A549 (cell line): ENCODE measurements at regions not wholly inside any gene's neighbourhood (a gene's known extent, or its start where the extent isn't known, plus 50 kb on each side); places are given as distances from the start of the nearest gene placed in this dataset.

ENCODE experiments used
- ATAC-seq, 2 experiments: fragments of 200-7000 bp in 1 of 2; fragments of >200 bp in 1 of 2; cut with Nextera tagmentation in 1 of 2; cut with Tn5 transposase in 1 of 2; 3 replicates each; pipeline versions ENCODE4 v1.8.0 to v1.9.1; 2018 to 2020; ENCODE audit warnings: mild to moderate bottlenecking in 1 of 2, moderate library complexity in 1 of 2
- CTCF ChIA-PET: fragments of 300-600 bp; sonication (Branson Sonifier 250); formaldehyde crosslinking; extraction: SDS; loops from one replicate; lab custom pipeline; 2021; ENCODE audit warnings: antibody characterized with exemption, inconsistent platforms; lab: Yijun Ruan, JAX
- POLR2A ChIA-PET: fragments of 350-600 bp; formaldehyde crosslinking; extraction: SDS; loops from one replicate; lab custom pipeline; 2021; ENCODE audit warnings: antibody characterized with exemption, inconsistent platforms; lab: Yijun Ruan, JAX
- DNase-seq, 2 experiments: peaks; one replicate each; pipeline versions ENCODE4 v3.0.0 to v3.0.0-alpha.2; 2011 to 2016; ENCODE audit warnings: low read depth in 1 of 2, low spot score in 1 of 2
- FAIRE-seq: peaks from 2 replicates; lab custom pipeline; 2011; peaks lifted over from hg19 to GRCh38; lab: Jason Lieb, UNC
- H3K27ac ChIP-seq, 2 experiments: fragments of >200 bp; sonication (Bioruptor Twin); formaldehyde crosslinking; 3 replicates each; pipeline ENCODE4 v1.5.1; 2016 to 2017
- H3K4me1 ChIP-seq: fragments of >200 bp; sonication (Bioruptor Twin); formaldehyde crosslinking; 3 replicates; pipeline ENCODE4 v1.6.1; 2016
- H3K4me2 ChIP-seq: fragments of >200 bp; sonication (Bioruptor Twin); formaldehyde crosslinking; 3 replicates; pipeline ENCODE4 v1.6.1; 2016
- H3K4me3 ChIP-seq: fragments of >200 bp; sonication (Bioruptor Twin); formaldehyde crosslinking; 3 replicates; pipeline ENCODE4 v1.5.1; 2016
- H3K9me3 ChIP-seq: fragments of >200 bp; sonication (Bioruptor Twin); formaldehyde crosslinking; 3 replicates; pipeline ENCODE4 v1.6.1; 2016
- BHLHE40 ChIP-seq: IDR thresholded peaks from 2 replicates; pipeline ENCODE4 v1.6.1; 2012; ENCODE audit warnings: low read depth, low read length, inconsistent platforms
- CBX2 ChIP-seq: fragments of 200-600 bp; sonication (generic); IDR thresholded peaks from 2 replicates; pipeline ENCODE4 v1.6.1; 2016; ENCODE audit warnings: low read depth, mild to moderate bottlenecking, borderline replicate concordance
- CBX8 ChIP-seq: fragments of 200-600 bp; sonication (generic); IDR thresholded peaks from 2 replicates; pipeline ENCODE4 v1.6.1; 2016
- CHD4 ChIP-seq: fragments of 200-600 bp; sonication (generic); IDR thresholded peaks from 2 replicates; pipeline ENCODE4 v1.6.1; 2016; ENCODE audit warnings: antibody characterized with exemption, mild to moderate bottlenecking, borderline replicate concordance
- EHF ChIP-seq: fragments of 250-450 bp; sonication (Bioruptor Pico); IDR thresholded peaks from 2 replicates; pipeline ENCODE4 v1.5.0; 2020; ENCODE audit warnings: mild to moderate bottlenecking
- EP300 ChIP-seq, 2 experiments: fragments of >200 bp; sonication (Bioruptor Twin); formaldehyde crosslinking; IDR thresholded peaks; 2 replicates in 1 of 2; 3 replicates in 1 of 2; pipeline ENCODE4 v1.6.1; 2016 to 2017
- ESRRA ChIP-seq: fragments of 150-350 bp; IDR thresholded peaks from 2 replicates; pipeline ENCODE4 v1.6.1; 2014; ENCODE audit warnings: mild to moderate bottlenecking, low read length, borderline replicate concordance
- FOSB ChIP-seq: fragments of 250-450 bp; sonication (Bioruptor Pico); IDR thresholded peaks from 2 replicates; pipeline ENCODE4 v1.5.0; 2020; ENCODE audit warnings: mild to moderate bottlenecking, moderate library complexity
- HDAC2 ChIP-seq: fragments of 200-600 bp; sonication (generic); IDR thresholded peaks from 2 replicates; pipeline ENCODE4 v1.6.1; 2016
- HOXA7 ChIP-seq: fragments of 250-450 bp; sonication (Bioruptor Pico); IDR thresholded peaks from 2 replicates; pipeline ENCODE4 v1.5.0; 2020; ENCODE audit warnings: mild to moderate bottlenecking, moderate library complexity
- HOXB5 ChIP-seq: fragments of 250-450 bp; sonication (Bioruptor Pico); IDR thresholded peaks from 2 replicates; pipeline ENCODE4 v1.5.0; 2020; ENCODE audit warnings: mild to moderate bottlenecking, moderate library complexity
- JUNB ChIP-seq: fragments of >200 bp; sonication (Bioruptor Twin); formaldehyde crosslinking; IDR thresholded peaks from 2 replicates; pipeline ENCODE4 v1.6.1; 2016
- KDM1A ChIP-seq: fragments of 200-600 bp; sonication (generic); IDR thresholded peaks from 2 replicates; pipeline ENCODE4 v1.6.1; 2016; ENCODE audit warnings: low read depth, mild to moderate bottlenecking
- MAZ ChIP-seq: fragments of 150-350 bp; IDR thresholded peaks from 2 replicates; pipeline ENCODE4 v1.6.1; 2014; ENCODE audit warnings: antibody characterized with exemption, low read depth, low read length, borderline replicate concordance
- NR3C1 ChIP-seq: fragments of >200 bp; sonication (Bioruptor Twin); formaldehyde crosslinking; IDR thresholded peaks from 3 replicates; pipeline ENCODE4 v1.6.1; 2017
- POLR2A ChIP-seq: IDR thresholded peaks from 2 replicates; pipeline ENCODE4 v1.6.1; 2012; ENCODE audit warnings: mild to moderate bottlenecking, low read length
- RARB ChIP-seq: fragments of 250-450 bp; sonication (Bioruptor Pico); IDR thresholded peaks from 2 replicates; pipeline ENCODE4 v1.8.0; 2021; ENCODE audit warnings: mild to moderate bottlenecking, moderate library complexity
- SMC3 ChIP-seq: fragments of >200 bp; sonication (Bioruptor Twin); formaldehyde crosslinking; IDR thresholded peaks from 3 replicates; pipeline ENCODE4 v1.6.1; 2018; ENCODE audit warnings: inconsistent platforms
- ZNF302 ChIP-seq: fragments of 250-450 bp; sonication (Bioruptor Pico); IDR thresholded peaks from 2 replicates; pipeline ENCODE4 v1.9.0; 2021; ENCODE audit warnings: inconsistent platforms, mild to moderate bottlenecking, moderate library complexity
- WGBS: methylation state at CpG from one replicate; pipeline ENCODE4 v1.1.6; 2017; ENCODE audit errors: missing lambda C conversion rate; 5-methylcytosine and 5-hydroxymethylcytosine counted together
- TF ChIP-seq, protein P1 (sequence below): fragments of 150-350 bp; IDR thresholded peaks from 2 replicates; pipeline ENCODE4 v1.6.1; 2014; ENCODE audit warnings: low read depth, mild to moderate bottlenecking, low read length
- TF ChIP-seq, protein P2 (sequence below): fragments of >200 bp; sonication (Bioruptor Twin); formaldehyde crosslinking; IDR thresholded peaks from 3 replicates; pipeline ENCODE4 v1.6.1; 2016
- TF ChIP-seq, protein P3 (sequence below): fragments of >200 bp; sonication (Bioruptor Twin); formaldehyde crosslinking; IDR thresholded peaks from 3 replicates; pipeline ENCODE4 v1.5.1; 2016
- TF ChIP-seq, protein P4 (sequence below): IDR thresholded peaks from 2 replicates; pipeline ENCODE4 v1.6.1; 2012
- TF ChIP-seq, protein P5 (sequence below): fragments of 200-600 bp; sonication (generic); IDR thresholded peaks from 2 replicates; pipeline ENCODE4 v1.6.1; 2016; ENCODE audit warnings: antibody characterized with exemption, mild to moderate bottlenecking, moderate library complexity
- TF ChIP-seq, protein P6 (sequence below): fragments of 450-650 bp; IDR thresholded peaks from 2 replicates; pipeline ENCODE4 v1.6.1; 2014; ENCODE audit warnings: antibody characterized with exemption
- TF ChIP-seq, protein P7 (sequence below): fragments of >200 bp; sonication (Bioruptor Twin); formaldehyde crosslinking; IDR thresholded peaks from 2 replicates; pipeline ENCODE4 v1.6.1; 2016

DNA sequence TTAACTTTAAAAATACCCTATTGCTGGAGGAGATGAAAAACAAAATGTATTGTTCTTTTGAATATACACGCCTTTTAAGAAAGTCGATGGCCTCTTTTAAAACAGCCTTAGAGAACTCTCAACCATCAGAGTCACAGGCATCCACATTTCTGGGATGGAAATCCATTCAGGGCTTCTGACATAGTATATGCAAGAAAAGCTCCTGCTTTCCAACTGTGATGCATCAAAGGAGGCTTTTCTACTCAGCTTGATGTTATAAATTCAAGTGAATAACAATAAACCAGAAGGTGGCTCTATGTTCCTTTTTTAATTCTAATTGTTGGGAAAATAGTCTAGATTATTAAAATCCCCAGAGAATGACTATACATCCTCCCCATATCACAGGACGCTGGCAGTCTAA lies 398.8 kb upstream of the CXADR start:
- DNase-seq: no peak
- POLR2A ChIA-PET: no interaction called here

DNA sequence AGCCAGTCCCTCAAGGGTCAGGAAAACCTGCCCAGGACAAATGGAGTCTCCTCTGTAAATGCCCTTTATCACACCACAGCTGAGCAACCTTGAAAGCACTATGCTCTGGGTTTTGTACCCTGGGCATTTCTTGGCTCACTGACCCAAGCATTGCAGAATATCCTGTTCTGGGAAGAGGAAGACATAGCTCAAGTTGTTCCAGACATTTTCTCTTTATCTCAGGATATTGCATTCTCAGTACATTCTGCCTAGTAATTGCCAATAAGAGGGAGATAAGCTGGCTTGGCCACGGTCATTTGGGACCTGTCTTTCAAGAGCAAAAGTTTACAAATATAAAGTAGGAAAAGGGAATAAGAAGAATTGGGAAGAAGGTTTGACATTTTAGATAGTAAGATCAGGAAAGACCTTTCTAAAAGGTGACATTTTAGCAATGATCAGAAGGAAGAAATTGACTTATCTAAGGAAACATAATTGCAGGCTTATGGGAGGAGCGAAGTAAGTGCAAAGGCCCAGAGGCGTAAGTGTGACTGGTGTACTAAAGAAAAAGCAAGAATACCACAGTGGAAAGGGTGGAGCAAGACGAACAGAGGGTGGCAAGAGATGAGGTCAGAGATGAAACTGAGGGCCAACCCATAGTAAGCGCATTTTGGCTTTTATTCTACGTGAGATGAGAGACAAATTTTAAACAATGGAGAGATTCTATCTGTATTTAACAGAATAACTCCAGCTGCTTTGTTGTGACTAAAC lies 394.0 kb upstream of the CXADR start:
- ChIA-PET POLR2A (no interaction called here), CTCF (no interaction called here)
- Histone ChIP-seq H3K27ac (no peak overlapping the region), H3K4me2 (no peak overlapping the region), H3K4me3 (no peak overlapping the region), H3K4me1 (no peaks in the 10 kb centered on the region), H3K9me3 (no peaks in the 10 kb centered on the region)
- 44% methylated on average over 6 of the region's 6 CpGs for WGBS
- FAIRE-seq (no peak), DNase-seq (no peak), ATAC-seq (no peak)
- TF ChIP-seq CBX2 (no peak), KDM1A (no peak), SMC3 (no peak), EP300 (IDR thresholded peaks at IDR 0.05) (no peak), CBX8 (no peak), NR3C1 (no peak), ZNF302 (CRISPR knock-in tag) (no peak)
- TF ChIP-seq, protein P1, sequence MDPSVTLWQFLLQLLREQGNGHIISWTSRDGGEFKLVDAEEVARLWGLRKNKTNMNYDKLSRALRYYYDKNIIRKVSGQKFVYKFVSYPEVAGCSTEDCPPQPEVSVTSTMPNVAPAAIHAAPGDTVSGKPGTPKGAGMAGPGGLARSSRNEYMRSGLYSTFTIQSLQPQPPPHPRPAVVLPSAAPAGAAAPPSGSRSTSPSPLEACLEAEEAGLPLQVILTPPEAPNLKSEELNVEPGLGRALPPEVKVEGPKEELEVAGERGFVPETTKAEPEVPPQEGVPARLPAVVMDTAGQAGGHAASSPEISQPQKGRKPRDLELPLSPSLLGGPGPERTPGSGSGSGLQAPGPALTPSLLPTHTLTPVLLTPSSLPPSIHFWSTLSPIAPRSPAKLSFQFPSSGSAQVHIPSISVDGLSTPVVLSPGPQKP: no peak
- TF ChIP-seq, protein P2, sequence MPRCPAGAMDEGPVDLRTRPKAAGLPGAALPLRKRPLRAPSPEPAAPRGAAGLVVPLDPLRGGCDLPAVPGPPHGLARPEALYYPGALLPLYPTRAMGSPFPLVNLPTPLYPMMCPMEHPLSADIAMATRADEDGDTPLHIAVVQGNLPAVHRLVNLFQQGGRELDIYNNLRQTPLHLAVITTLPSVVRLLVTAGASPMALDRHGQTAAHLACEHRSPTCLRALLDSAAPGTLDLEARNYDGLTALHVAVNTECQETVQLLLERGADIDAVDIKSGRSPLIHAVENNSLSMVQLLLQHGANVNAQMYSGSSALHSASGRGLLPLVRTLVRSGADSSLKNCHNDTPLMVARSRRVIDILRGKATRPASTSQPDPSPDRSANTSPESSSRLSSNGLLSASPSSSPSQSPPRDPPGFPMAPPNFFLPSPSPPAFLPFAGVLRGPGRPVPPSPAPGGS: no peak
- TF ChIP-seq, protein P3, sequence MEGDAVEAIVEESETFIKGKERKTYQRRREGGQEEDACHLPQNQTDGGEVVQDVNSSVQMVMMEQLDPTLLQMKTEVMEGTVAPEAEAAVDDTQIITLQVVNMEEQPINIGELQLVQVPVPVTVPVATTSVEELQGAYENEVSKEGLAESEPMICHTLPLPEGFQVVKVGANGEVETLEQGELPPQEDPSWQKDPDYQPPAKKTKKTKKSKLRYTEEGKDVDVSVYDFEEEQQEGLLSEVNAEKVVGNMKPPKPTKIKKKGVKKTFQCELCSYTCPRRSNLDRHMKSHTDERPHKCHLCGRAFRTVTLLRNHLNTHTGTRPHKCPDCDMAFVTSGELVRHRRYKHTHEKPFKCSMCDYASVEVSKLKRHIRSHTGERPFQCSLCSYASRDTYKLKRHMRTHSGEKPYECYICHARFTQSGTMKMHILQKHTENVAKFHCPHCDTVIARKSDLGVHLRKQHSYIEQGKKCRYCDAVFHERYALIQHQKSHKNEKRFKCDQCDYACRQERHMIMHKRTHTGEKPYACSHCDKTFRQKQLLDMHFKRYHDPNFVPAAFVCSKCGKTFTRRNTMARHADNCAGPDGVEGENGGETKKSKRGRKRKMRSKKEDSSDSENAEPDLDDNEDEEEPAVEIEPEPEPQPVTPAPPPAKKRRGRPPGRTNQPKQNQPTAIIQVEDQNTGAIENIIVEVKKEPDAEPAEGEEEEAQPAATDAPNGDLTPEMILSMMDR: no peak

More for the DNA sequence above, 398.8 kb upstream of the CXADR start:
- H3K4me3 ChIP-seq: no peak overlapping the region
- FAIRE-seq (no peak), ATAC-seq (no peak)
- H3K27ac ChIP-seq: no peak overlapping the region
- H3K9me3 ChIP-seq: no peaks in the 10 kb centered on the region
- TF ChIP-seq, protein P1: no peak
- TF ChIP-seq CHD4 (no peak), BHLHE40 (no peak), HOXB5 (CRISPR knock-in tag) (no peak), RARB (CRISPR knock-in tag) (no peak), HDAC2 (no peak), NR3C1 (no peak), EP300 (IDR thresholded peaks at IDR 0.05) (no peak), ESRRA (no peak), MAZ (no peak), HOXA7 (no peak), POLR2A (no peak), JUNB (no peak), EHF (CRISPR knock-in tag) (no peak), FOSB (CRISPR knock-in tag) (no peak)
- TF ChIP-seq, protein P4, sequence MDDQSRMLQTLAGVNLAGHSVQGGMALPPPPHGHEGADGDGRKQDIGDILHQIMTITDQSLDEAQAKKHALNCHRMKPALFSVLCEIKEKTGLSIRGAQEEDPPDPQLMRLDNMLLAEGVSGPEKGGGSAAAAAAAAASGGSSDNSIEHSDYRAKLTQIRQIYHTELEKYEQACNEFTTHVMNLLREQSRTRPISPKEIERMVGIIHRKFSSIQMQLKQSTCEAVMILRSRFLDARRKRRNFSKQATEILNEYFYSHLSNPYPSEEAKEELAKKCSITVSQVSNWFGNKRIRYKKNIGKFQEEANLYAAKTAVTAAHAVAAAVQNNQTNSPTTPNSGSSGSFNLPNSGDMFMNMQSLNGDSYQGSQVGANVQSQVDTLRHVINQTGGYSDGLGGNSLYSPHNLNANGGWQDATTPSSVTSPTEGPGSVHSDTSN: no peak
- TF ChIP-seq, protein P5, sequence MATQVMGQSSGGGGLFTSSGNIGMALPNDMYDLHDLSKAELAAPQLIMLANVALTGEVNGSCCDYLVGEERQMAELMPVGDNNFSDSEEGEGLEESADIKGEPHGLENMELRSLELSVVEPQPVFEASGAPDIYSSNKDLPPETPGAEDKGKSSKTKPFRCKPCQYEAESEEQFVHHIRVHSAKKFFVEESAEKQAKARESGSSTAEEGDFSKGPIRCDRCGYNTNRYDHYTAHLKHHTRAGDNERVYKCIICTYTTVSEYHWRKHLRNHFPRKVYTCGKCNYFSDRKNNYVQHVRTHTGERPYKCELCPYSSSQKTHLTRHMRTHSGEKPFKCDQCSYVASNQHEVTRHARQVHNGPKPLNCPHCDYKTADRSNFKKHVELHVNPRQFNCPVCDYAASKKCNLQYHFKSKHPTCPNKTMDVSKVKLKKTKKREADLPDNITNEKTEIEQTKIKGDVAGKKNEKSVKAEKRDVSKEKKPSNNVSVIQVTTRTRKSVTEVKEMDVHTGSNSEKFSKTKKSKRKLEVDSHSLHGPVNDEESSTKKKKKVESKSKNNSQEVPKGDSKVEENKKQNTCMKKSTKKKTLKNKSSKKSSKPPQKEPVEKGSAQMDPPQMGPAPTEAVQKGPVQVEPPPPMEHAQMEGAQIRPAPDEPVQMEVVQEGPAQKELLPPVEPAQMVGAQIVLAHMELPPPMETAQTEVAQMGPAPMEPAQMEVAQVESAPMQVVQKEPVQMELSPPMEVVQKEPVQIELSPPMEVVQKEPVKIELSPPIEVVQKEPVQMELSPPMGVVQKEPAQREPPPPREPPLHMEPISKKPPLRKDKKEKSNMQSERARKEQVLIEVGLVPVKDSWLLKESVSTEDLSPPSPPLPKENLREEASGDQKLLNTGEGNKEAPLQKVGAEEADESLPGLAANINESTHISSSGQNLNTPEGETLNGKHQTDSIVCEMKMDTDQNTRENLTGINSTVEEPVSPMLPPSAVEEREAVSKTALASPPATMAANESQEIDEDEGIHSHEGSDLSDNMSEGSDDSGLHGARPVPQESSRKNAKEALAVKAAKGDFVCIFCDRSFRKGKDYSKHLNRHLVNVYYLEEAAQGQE: no peak
- TF ChIP-seq, protein P6, sequence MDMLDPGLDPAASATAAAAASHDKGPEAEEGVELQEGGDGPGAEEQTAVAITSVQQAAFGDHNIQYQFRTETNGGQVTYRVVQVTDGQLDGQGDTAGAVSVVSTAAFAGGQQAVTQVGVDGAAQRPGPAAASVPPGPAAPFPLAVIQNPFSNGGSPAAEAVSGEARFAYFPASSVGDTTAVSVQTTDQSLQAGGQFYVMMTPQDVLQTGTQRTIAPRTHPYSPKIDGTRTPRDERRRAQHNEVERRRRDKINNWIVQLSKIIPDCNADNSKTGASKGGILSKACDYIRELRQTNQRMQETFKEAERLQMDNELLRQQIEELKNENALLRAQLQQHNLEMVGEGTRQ: no peak
- TF ChIP-seq, protein P7, sequence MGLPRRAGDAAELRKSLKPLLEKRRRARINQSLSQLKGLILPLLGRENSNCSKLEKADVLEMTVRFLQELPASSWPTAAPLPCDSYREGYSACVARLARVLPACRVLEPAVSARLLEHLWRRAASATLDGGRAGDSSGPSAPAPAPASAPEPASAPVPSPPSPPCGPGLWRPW: no peak
- TF ChIP-seq, all 56 proteins: peak for 0
- CTCF ChIA-PET: no interaction called here
- H3K4me1 ChIP-seq: no peaks in the 10 kb centered on the region
- WGBS: 47% methylated on average over 3 of the region's 3 CpGs
- H3K4me2 ChIP-seq: no peak overlapping the region
